PFSK-1 (cell line): ENCODE measurements at regions not wholly inside any gene's neighbourhood (a gene's known extent, or its start where the extent isn't known, plus 50 kb on each side); places are given as distances from the start of the nearest gene placed in this dataset.

Experiments
- POLR2AphosphoS5 ChIP-seq: IDR thresholded peaks from 2 replicates; pipeline ENCODE4 v1.6.1; 2012; ENCODE audit warnings: low read depth, mild to moderate bottlenecking, control low read depth, low read length, moderate library complexity
- SIN3A ChIP-seq: IDR thresholded peaks from 2 replicates; pipeline ENCODE4 v1.6.1; 2012; ENCODE audit warnings: mild to moderate bottlenecking, low read length, moderate library complexity, borderline replicate concordance; ENCODE audit not compliant: insufficient read depth

- no peak for TF ChIP-seq POLR2AphosphoS5
- no peak; the same call in 1 of the 2 replicates for TF ChIP-seq SIN3A
Observed at GRCh38 chr5:96256795-96257470, 176.1 kb downstream of the PCSK1 start.
